Lung (tissue), 11 donors: ENCODE measurements at regions not wholly inside any gene's neighbourhood (a gene's known extent, or its start where the extent isn't known, plus 50 kb on each side); places are given as distances from the start of the nearest gene placed in this dataset.

Source experiments
- ATAC-seq: fragments of 200-7000 bp; cut with Tn5 transposase; one replicate; pipeline ENCODE4 v1.9.1; 2020; ENCODE audit warnings: moderate number of reproducible peaks; ENCODE audit not compliant: insufficient read depth, low FRiP score
- DNase-seq, 3 donors: peaks; one replicate each; pipeline ENCODE4 v3.0.0-alpha.2; 2013 to 2017
- H3K27ac ChIP-seq, 2 donors: one replicate each; pipeline ENCODE4 v1.5.1; 2013; ENCODE audit warnings: mild to moderate bottlenecking in 2 of 2, moderate library complexity in 2 of 2, control low read depth in 1 of 2, inconsistent platforms in 1 of 2, low read depth in 1 of 2, low read length in 1 of 2
- H3K27me3 ChIP-seq, 3 donors: one replicate each; pipeline ENCODE4 v1.5.1; 2013; ENCODE audit warnings: low read length in 2 of 3; ENCODE audit not compliant: control insufficient read depth in 3 of 3, insufficient read depth in 3 of 3
- H3K36me3 ChIP-seq, 4 donors: one replicate each; pipeline ENCODE4 v1.5.1; 2013; ENCODE audit warnings: low read length in 4 of 4, mild to moderate bottlenecking in 1 of 4, moderate library complexity in 1 of 4; ENCODE audit not compliant: control insufficient read depth in 4 of 4, insufficient read depth in 4 of 4
- H3K4me1 ChIP-seq, 5 donors: one replicate each; pipeline ENCODE4 v1.5.1; 2013; ENCODE audit warnings: low read length in 5 of 5, mild to moderate bottlenecking in 2 of 5, moderate library complexity in 1 of 5; ENCODE audit not compliant: control insufficient read depth in 5 of 5, insufficient read depth in 5 of 5
- H3K4me3 ChIP-seq: one replicate; pipeline ENCODE4 v1.5.1; 2013; ENCODE audit warnings: mild to moderate bottlenecking, control low read depth, moderate library complexity
- H3K9ac ChIP-seq, 2 donors: one replicate each; pipeline ENCODE4 v1.5.1; 2013; ENCODE audit warnings: low read length in 2 of 2, control low read depth in 1 of 2; ENCODE audit not compliant: insufficient read depth in 1 of 2
- H3K9me3 ChIP-seq, 4 donors: one replicate each; pipeline ENCODE4 v1.5.1; 2013; ENCODE audit warnings: low read length in 3 of 4, mild to moderate bottlenecking in 1 of 4, moderate library complexity in 1 of 4; ENCODE audit not compliant: control insufficient read depth in 4 of 4, insufficient read depth in 3 of 4
- WGBS, 2 donors: extraction: QIAGEN DNeasy Blood & Tissue Kit; methylation state at CpG; one replicate each; pipeline ENCODE4 v1.1.7; 2013; 5-methylcytosine and 5-hydroxymethylcytosine counted together
- TF ChIP-seq, protein P1 (sequence below): IDR thresholded peaks from 2 replicates; pipeline ENCODE4 v1.5.1; 2012; ENCODE audit warnings: mild to moderate bottlenecking; ENCODE audit errors: control extremely low read depth, extremely low read depth
- donor health status: control.
- donor health status: control.
- donor health status: Bipolar disorder and iron deficiency.
- donor health status: healthy.
- donor health status: DM: yes; HTN: yes; CAD: no.

GRCh38 chr1:168373869-168374268 is 93.2 kb downstream of the TBX19 start:
- Histone ChIP-seq H3K9me3 (peaks cover 0 to 1% (median 0%) of the 10 kb centered on the region in 4 donors), H3K9ac (no peak overlapping the region), H3K27ac (no peak overlapping the region), H3K36me3 (no peaks in the 10 kb centered on the region), H3K4me1 (peaks cover 0 to 18% (median 0%) of the 10 kb centered on the region in 5 donors), H3K4me3 (no peak overlapping the region), H3K27me3 (no peaks in the 10 kb centered on the region)
- TF ChIP-seq, protein P1, sequence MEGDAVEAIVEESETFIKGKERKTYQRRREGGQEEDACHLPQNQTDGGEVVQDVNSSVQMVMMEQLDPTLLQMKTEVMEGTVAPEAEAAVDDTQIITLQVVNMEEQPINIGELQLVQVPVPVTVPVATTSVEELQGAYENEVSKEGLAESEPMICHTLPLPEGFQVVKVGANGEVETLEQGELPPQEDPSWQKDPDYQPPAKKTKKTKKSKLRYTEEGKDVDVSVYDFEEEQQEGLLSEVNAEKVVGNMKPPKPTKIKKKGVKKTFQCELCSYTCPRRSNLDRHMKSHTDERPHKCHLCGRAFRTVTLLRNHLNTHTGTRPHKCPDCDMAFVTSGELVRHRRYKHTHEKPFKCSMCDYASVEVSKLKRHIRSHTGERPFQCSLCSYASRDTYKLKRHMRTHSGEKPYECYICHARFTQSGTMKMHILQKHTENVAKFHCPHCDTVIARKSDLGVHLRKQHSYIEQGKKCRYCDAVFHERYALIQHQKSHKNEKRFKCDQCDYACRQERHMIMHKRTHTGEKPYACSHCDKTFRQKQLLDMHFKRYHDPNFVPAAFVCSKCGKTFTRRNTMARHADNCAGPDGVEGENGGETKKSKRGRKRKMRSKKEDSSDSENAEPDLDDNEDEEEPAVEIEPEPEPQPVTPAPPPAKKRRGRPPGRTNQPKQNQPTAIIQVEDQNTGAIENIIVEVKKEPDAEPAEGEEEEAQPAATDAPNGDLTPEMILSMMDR, result no peak
- no peak for ATAC-seq
- WGBS, 2 donors, result 89 to 97% methylated on average over 5 of the region's 5 CpGs
- DNase-seq, result no peak

DNA sequence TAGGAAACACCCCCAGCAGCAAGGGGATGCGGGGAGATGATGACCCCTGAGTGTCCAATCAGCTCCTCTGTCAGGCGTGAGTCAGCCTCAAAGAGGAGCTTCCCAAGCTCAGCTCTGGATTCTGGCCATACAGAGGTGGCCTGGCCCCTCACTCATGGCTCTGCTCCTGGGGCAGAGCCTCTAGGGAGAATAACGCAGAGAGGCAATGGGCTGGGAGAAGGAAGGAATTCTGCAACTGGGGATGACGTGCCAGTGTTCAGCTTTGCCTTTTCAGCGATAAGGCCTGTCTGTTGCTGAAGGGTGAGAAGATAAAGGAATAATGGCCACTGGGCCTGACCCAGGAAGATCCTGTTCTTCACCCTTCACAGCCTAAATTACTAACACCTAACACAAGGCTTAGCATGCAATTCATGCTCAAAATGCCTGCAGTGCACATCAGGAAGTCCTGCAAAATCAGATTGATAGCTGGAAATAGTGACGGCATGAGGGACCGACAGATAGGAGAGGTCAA is 92.2 kb downstream of the TBX19 start:
- Histone ChIP-seq H3K27me3 (no peaks in the 10 kb centered on the region), H3K9me3 (peaks cover 0 to 1% (median 0%) of the 10 kb centered on the region in 4 donors), H3K9ac (no peak overlapping the region), H3K4me3 (no peak overlapping the region), H3K27ac (no peak overlapping the region), H3K4me1 (peaks cover 0 to 18% (median 0%) of the 10 kb centered on the region in 5 donors), H3K36me3 (no peaks in the 10 kb centered on the region)
- DNase-seq, result no peak
- TF ChIP-seq, protein P1, result no peak
- no peak for ATAC-seq
- 67 to 80% methylated on average over 7 of the region's 7 CpGs for WGBS, 2 donors

DNA sequence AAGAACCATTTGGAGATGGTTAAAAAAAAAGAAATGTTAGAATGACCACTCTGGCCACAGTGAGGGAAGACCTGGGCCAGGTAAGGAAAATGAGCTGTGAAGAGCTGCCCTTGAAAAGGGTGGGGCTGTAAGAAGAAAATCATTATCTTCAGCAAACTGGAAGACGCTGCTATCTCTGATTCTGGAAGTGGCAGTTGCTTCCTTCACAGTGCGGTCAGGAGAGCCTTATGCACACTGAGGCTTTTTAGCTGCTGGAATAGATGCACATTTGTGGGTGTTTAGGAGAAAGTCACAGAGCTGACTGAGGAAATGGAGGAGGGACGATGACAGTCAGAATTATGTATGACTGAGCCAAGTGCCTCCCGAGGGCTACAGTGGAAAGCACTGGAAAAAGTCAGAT is 91.6 kb downstream of the TBX19 start:
- Histone ChIP-seq H3K9ac (no peak overlapping the region), H3K36me3 (no peaks in the 10 kb centered on the region), H3K27ac (no peak overlapping the region), H3K4me3 (no peak overlapping the region), H3K27me3 (no peaks in the 10 kb centered on the region), H3K9me3 (peaks cover 0 to 1% (median 0%) of the 10 kb centered on the region in 4 donors), H3K4me1 (peaks cover 0 to 18% (median 0%) of the 10 kb centered on the region in 5 donors)
- no peak for DNase-seq
- TF ChIP-seq, protein P1, result no peak
- WGBS, 2 donors, result 73 to 80% methylated on average over 4 of the region's 4 CpGs
- ATAC-seq, result no peak

DNA sequence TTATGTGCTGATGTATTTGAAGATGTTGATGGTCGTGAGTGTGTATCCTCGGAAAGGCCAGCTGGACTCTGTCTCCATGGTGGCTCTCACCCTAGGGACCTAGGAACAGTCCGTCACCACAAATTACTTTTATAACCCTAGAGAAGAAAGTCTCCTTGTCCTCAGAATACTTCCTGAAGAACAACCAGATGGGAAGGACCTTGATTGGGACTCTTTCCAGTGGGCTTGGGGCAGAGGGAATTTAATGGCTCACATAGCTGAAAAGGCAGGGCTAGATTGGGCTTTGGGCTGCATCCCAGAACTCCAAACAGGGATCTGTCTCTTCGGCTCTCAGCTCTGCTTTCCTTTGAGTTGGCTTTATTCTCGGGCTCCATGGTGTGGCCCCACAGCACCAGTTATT is 90.8 kb downstream of the TBX19 start:
- Histone ChIP-seq H3K9ac (no peak overlapping the region), H3K4me3 (no peak overlapping the region), H3K4me1 (peaks cover 0 to 18% (median 0%) of the 10 kb centered on the region in 5 donors), H3K36me3 (no peaks in the 10 kb centered on the region), H3K27me3 (no peaks in the 10 kb centered on the region), H3K9me3 (peaks cover 0 to 1% (median 0%) of the 10 kb centered on the region in 4 donors), H3K27ac (no peak overlapping the region)
- no peak for ATAC-seq
- 85 to 92% methylated on average over 5 of the region's 5 CpGs for WGBS, 2 donors
- TF ChIP-seq, protein P1, result no peak
- no peak for DNase-seq
